Right lobe of liver (tissue), 4 donors: ENCODE measurements at regions not wholly inside any gene's neighbourhood (a gene's known extent, or its start where the extent isn't known, plus 50 kb on each side); places are given as distances from the start of the nearest gene placed in this dataset.

Experiments used
- POLR2A ChIP-seq: fragments of 450-650 bp; IDR thresholded peaks from one replicate; pipeline ENCODE4 v1.6.1; 2017; ENCODE audit warnings: antibody characterized with exemption, mild to moderate bottlenecking
- TF ChIP-seq, protein P1 (sequence below), 4 donors: fragments of 200-600 bp in 3 of 4; fragments of 450-650 bp in 1 of 4; IDR thresholded peaks; one replicate each; pipeline versions ENCODE4 v1.5.1 to v1.8.0; 2016 to 2022; ENCODE audit warnings: antibody characterized with exemption in 4 of 4, mild to moderate bottlenecking in 2 of 4
- donor health status: DM: no; HTN: no; CAD: no.
- donor health status: DM: no; HTN: no; CAD: no.
- donor health status: DM: no; HTN: yes; CAD: no.

DNA sequence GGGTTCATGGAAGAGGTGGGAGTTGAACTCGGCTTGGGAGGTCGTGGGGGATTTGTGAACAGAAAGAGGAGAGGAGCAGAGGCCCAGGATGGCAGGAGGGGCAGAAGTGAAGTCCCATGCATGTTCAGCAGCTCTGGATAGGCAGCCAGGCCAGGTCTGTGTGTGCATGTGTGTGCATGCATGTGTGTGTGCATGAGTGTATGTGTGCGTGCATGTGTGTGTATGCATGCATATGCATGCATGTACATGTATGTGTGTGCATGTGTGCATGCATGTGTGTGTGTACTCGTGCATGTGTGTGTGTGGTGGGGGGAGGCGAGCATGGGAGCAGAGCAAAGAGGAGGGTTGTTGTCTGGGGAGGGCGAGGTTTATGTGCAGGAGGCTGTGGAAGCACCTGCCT lies 178.4 kb downstream of the RPLP1 start:
- TF ChIP-seq, protein P1, sequence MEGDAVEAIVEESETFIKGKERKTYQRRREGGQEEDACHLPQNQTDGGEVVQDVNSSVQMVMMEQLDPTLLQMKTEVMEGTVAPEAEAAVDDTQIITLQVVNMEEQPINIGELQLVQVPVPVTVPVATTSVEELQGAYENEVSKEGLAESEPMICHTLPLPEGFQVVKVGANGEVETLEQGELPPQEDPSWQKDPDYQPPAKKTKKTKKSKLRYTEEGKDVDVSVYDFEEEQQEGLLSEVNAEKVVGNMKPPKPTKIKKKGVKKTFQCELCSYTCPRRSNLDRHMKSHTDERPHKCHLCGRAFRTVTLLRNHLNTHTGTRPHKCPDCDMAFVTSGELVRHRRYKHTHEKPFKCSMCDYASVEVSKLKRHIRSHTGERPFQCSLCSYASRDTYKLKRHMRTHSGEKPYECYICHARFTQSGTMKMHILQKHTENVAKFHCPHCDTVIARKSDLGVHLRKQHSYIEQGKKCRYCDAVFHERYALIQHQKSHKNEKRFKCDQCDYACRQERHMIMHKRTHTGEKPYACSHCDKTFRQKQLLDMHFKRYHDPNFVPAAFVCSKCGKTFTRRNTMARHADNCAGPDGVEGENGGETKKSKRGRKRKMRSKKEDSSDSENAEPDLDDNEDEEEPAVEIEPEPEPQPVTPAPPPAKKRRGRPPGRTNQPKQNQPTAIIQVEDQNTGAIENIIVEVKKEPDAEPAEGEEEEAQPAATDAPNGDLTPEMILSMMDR (IDR thresholded peaks at IDR 0.05), result no peak
- TF ChIP-seq POLR2A, result no peak
